HL-60/S4 treated with retinoic acid at 250 ng/mL for 4 days and 3 days (cell line): ENCODE measurements at regions not wholly inside any gene's neighbourhood (a gene's known extent, or its start where the extent isn't known, plus 50 kb on each side); places are given as distances from the start of the nearest gene placed in this dataset.
"Not testable (repeated sequence)": the region's sequence is repeated elsewhere in the genome, so short reads cannot be mapped to it uniquely, and the experiment has no call there.

Source experiments
- in situ Hi-C: fragments of 300-500 bp; cut with MboI; formaldehyde crosslinking; loops from 2 replicates; pipeline ENCODE4 v1.7.0; 2022; ENCODE audit warnings: low sequenced_read_pairs

DNA sequence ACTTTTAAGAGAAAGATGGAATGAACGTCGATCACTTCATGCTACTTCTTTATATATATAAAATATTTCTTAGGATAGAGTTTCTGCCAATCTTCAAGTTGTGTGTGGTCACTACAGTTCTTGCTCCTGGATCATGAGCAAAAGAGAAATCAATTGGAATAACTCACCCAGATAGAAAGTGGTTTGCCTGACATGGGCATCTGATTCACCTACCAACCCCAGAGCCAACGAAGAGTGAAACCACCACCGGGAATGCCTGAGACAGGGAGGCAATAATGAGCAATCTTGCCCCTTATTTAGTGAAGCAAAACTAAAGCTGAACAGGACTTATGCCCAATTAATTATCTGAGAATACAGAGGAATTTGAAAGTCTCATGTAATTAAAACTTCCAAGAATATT lies 250.2 kb upstream of the REG3G start:
- in situ Hi-C loops: no loop called here

DNA sequence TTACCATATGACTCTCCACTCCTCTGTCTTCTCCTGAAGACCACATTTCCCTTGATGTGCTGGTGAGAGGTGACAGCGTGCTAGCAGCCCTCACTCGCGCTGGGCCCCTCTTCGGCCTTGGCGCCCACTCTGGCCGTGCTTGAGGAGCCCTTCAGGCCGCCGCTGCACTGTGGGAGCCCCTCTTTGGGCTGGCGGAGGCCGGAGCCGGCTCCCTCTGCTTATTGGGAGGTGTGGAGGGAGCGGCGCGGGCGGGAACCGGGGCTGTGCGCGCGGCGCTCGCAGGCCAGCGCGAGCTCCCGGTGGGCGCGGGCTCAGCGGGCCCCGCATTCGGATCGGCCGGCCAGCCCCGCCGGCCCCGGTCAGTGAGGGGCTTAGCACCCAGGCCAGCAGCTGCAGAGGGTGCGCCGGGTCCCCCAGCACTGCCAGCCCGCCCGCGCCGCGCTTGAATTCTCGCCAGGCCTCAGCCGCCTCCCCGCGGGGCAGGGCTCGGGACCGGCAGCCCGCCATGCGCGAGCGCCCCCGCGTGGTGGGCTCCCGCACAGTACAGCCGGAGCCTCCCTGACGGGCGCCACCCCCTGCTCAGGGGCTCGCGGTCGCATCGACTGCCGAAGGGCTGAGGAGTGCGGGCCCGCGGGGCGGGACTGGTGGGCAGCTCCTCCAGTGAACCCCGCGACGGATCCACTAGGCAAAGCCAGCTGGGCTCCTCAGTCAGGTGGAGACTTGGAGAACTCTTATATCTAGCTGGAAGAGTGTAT lies 246.6 kb upstream of the REG3G start:
- in situ Hi-C loops: no loop called here

DNA sequence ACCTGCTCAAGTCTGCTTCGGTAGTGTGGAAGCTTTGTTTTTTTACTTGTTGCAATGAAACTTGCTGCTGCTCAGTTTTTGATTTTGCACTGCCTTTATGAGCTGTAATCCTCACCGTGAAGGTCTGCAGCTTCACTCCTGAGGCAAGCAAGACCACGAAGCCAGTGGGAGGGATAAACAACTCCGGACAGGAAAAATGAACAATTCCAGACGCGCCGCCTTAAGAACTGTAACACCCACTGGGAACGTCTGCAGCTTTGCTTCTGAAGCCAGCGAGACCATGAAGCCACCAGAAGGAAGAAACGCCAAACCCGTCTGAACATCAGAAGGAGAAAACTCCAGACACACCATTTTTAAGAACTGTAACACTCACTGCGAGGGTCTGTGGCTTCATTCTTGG lies 245.7 kb upstream of the REG3G start:
- in situ Hi-C loops: no loop called here

DNA sequence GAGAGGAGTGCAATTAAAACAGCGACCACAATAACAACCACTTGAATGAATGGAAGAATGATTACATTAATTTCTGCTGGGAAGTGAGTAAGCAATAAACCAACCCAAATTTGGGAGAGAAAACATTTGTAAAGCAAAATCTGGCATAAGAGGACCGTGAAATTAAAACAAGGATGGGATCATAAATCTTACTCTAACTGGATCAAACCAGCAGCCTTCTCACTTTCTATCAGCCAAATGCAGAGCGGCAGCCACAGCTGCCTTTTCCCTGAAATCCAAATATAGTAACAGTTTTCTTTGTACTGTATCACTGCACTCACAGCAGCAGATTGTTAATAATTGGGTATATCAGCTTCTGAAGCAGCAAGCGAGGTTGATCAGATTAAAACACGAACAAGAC lies 245.2 kb upstream of the REG3G start:
- in situ Hi-C loops: no loop called here

DNA sequence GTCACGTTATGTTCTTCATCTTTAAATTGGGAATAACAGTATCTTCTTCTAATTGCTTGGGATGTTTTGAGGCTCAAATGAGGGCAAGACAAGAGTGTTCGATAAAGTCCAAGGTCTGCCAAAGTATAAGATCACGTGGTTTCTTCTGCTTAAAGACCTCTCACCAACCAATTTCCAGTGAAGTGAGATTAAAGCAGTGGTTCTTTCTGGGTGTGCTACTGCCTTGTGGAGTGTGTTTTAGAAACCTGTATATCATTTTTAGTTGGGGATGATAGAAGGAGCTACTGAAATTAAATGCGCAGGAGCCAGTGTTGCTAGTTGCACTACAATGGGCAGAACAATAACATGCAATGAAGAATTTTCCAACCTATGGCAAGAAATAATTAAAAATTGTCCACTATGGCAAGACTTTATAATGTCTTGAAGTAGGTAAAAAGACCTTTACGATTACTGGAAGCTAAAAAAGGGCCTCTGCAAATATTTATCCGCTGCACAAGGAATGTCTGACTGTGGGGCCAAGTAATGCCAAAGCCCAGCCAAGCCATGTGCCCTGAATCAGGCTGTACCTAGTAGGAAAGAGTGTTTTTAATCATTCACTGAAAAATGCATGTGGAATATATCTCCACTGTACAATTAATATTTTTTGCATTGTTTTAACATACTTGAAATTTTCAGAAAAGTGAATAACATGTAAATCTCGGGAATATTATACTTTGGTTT lies 244.5 kb upstream of the REG3G start:
- in situ Hi-C loops: no loop called here

DNA sequence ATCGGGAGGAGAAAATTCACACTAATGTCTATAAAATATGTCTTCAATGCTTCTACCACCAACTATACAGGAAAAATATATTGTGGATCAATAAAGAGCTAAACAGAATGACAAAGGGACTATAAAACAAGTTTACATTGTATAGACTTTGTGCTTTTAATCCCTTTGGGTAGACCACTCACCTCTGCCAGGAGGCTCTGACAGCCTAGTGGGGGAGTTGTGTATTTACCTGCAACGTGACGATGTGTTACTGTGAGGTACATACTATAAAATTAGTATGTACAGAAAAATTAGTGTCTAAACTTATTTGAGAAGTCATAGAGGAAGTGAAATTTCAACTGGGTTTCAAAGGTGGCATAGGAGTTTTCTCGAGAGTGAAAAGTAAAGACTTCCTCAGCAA lies 243.3 kb upstream of the REG3G start:
- in situ Hi-C loops: no loop called here

DNA sequence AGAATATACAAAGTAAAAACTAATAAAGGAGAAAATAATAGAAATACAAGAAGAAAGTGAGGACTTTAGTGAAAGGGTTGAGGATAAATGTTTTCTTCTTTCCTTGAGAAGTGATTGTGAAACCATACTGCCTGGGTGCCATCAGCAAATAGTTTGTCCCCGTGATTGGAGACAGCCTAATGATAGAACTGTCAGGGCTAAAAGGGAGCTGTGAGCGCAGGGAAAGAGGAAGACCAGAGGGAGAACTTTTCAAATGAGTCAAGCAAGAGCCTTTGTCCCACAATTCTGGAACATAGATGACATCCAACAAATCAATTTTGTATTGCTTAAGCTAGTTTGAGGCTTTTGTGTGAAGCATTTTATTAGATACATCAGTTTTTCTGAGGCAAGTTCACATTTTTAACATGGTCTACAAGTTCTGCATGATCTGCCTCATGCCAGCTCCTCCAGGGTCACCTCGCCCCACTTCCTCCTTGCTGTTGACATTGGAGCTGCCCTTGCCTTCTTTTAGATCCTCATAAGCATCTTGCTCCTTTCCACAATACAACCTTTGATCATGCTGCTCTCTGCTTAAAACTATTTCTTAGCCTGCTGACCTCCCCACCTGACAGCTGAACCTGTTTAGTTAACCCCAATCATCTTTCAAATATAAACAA lies 213.4 kb upstream of the REG3G start:
- in situ Hi-C loops: no loop called here

DNA sequence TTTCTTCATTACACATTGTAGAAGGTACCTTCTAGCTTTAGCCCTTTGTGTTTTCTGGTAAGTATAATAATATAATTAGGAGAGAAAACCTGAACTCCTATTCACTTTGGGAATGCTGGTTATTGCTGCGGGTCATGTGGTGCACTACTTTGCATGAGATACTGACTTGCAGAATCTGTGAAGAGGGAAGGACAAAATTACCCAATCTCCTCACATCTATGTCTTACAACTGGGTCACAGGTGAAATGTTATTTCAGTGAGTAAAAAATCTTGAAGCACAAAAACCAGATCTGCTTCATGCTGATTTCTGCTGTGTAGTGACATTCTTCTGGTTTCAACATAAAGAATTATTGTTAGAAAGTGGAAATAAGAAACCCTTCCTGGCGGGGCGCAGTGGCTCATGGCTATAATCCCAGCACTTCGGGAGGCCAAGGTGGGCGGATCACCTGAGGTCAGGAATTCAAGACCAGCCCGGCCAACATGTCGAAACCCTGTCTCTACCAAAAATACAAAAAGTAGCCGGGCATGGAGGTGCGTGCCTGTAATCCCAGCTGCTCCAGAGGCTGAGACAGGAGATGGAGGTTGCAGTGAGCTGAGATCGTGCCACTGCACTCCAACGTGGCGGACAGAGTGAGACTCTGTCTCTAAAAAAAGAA lies 211.0 kb upstream of the REG3G start:
- in situ Hi-C loops: no loop called here

DNA sequence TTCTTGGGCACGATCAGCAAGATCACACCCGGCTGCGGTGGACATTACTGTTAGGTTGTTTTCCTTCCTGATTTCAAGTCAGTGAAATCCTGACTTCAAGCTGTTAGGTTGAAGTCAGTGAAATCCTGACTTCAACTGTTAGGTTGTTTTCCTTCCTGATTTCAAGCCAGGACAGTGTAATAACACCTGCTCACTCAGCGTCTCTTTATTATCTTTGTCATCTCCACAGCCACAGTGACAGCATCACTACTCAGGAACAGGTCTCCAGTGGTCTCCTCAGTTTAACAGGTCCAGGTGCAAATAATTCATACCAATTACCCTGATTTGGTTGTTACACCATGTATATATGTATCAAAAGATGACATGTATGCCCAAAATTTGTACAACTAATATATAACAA lies 208.1 kb upstream of the REG3G start:
- in situ Hi-C loops: no loop called here

DNA sequence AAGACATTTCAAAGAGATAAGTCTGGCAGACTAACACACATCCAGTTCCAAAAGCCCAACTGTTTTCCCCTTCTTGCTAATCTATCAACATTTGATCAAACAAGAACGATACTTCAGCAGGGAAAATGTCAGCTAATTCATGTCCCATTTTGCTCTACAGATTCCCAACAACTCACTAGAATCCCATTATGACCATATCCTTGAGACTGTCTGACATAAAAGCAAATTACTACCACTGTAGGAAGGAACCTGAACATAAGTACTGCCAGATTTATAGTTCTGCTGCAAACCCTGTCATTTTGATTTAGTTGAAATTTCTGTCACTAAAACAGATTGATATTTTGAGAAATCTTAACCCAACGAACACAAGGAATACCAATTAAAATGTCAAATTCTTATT lies 193.0 kb upstream of the REG3G start:
- in situ Hi-C loops: no loop called here

DNA sequence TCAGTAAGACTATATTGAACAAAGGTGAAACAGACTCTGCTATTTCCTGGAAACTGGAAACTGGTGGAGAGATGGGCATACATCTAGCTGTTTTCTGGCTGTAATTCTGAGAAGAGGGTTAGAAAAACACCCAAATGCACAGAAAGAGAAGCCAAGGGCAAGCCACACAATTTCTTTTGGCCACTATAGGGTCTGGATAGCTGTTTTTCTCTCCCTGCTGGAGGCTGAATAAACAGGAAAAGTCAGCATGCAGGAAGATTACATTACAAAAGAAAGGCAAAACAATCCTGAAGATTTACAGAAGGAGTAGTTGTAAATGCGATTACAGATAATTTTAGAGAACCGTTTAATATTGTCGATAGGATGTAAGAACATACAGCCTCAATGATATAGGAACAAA lies 186.2 kb upstream of the REG3G start:
- in situ Hi-C loops: no loop called here

DNA sequence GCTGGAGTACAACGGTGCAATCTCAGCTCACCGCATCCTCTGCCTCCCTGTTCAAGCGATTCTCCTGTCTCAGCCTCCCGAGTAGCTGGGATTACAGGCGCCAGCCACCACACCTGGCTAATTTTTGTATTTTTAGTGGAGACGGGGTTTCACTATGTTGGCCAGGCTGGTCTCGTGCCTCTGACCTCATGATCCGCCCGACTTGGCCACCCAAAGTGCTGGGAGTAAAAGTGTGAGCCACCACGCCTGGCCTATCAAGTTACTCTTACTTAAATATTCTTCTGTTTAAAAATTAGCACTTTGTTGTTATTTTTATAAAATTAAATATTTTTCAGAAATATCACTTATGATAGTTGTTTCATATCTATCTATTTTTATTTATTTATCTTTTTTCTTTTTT lies 185.2 kb upstream of the REG3G start:
- in situ Hi-C loops: not testable (repeated sequence)

DNA sequence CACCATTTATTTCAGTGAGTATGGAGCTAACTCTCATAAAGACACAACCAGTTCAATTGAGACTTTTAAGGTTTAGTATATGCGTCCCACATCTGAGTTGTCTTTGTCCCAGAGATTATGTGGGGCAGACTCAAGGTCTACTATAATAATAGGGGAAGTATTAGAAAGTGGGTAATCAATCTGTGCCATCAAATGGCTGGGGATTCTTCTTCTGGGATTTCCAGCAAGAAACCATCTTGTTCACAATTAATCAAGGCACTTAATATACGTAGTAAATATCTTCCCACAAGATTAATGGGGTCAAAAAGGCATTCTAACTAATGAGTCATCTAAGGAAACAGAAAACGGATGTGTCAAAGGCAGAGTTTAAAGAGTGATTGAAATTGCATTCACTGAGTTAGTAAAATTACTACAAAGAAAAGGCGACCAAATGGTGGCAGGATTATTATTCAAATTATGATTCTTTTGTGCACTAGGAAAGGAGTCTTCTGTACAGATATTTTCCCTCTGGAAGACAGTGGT lies 179.8 kb upstream of the REG3G start:
- in situ Hi-C loops: no loop called here

DNA sequence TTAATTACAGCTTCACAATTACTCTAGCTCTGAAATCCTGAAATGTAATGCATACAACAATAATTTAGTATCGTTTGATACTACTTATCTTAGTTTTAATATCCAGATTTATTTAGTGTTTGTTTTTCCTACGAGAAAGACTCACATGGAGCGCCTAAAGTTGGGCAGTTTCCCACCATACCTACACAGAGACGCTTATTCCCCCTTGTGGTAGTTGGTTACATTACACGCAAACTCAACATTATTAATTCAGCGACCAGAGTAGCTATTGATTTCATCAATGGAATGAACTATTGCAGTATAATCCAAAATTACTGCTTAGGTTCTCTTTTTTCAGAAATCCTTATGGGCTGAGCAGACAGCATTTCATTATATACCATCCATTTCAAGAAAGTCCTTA lies 164.0 kb upstream of the REG3G start:
- in situ Hi-C loops: no loop called here

DNA sequence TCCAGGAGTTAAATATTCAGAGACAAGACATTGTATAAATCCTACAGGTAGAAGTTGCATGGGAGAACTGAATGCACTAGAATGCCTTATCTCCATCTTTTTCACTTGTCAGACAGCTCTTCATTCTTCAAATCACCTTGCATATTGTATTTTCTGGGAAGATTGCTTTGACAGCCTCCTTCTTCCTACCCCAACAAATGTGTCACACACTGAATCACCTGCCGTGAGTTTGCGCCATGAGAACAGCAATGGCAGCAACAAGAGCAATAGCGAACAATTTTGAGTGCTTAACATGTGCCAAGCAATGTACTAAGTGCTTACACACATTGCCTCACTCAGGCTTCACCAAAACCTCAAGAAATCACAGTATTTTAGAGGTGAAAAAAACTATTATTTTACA lies 161.3 kb upstream of the REG3G start:
- in situ Hi-C loops: no loop called here

DNA sequence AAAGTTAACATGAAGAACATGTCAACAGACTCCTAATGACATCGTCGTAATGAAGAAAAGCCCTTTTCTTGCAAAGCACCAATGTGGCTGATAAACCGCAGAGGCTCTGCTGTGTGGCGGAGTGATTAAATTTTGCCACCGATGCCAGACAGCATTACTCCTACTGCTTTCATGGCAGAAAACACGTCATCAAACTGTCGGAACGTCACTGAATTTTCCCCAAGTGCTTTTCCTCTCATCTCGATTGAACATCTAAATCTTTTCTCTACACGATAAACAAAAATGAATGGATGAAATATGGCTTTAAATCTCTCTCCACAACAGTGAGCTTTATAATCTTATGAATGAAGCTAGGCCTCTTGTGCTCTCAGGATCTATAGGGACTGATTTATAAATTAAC lies 159.8 kb upstream of the REG3G start:
- in situ Hi-C loops: no loop called here

DNA sequence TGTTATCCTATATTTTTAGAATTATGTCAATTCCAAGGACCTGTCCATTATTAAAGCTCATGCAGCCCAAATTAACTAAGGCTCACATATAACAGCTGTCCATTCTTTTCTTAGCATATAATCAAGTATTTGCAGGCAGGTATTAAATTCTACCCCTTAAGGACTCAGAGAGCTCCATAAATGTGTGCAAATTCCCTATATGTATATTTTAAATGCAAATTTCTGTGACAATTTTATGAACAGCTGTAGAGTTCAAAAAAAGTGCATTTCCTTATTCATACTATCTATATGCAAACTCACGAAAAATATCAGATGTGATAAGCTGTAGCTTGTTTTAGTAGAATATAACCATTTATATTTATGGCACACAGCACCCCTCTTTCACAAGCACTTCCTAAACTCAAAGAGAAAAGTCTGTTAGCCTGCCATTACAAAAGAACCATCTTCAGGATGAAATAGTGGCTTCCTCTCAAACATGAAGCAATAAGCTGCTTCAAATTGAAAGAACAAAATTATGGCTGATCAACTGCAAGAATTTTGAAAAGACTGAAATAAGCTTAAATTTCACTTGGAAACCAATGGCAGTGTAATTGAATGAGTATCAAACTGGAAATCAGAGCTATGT lies 155.0 kb upstream of the REG3G start:
- in situ Hi-C loops: no loop called here

DNA sequence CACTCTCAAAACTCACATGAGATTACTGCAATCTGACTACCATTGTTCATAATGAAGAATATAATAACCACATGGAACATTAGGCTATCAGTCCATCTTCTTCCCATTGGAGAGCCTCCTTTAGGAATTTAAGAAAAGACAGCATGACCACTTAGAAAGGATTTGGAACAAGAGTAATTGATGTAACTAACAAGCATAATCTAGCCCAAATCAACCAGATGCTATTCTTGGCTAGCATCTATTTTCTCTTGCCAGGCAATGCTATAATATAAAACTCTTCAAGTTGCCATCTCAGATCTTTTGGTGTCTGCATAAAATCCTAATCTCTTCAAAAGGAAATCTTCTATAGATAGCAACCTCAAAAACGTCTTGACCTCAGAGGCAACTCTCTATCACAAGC lies 152.0 kb upstream of the REG3G start:
- in situ Hi-C loops: no loop called here

DNA sequence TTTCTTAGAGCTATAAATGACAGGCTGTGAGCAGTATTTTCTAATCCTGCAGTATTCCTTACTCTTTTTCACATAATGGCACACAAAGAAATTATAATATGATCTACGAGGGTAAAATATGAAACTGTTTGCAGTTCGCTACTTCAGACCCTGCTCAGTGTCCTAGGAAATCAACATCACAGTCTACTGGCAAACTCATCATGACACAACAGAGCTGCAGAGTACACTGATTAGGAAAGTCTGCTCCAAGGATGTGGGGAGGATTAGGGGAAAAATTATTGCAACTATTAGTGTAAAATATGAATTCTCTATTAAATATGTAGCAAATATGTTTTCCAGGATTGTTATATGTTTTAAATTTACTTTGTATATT lies 149.2 kb upstream of the REG3G start:
- in situ Hi-C loops: no loop called here

DNA sequence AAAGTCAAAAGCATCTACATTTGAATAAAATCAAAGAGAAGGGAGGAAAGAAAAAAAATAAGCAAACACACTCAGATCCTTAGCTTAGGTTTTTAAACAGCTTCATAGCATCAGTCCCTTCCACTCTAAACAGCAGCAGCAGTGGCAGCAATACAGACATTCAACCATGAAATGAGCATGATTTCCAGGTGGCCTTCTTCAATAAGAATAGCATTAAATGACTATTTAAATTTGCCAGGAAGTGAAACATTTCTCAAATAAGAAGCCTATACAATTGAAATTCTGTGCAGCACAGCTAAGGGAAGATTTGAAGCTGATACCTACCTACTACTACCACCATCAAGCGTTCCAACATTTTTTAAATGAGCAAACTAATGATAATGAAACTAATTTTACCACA lies 138.1 kb upstream of the REG3G start:
- in situ Hi-C loops: no loop called here

DNA sequence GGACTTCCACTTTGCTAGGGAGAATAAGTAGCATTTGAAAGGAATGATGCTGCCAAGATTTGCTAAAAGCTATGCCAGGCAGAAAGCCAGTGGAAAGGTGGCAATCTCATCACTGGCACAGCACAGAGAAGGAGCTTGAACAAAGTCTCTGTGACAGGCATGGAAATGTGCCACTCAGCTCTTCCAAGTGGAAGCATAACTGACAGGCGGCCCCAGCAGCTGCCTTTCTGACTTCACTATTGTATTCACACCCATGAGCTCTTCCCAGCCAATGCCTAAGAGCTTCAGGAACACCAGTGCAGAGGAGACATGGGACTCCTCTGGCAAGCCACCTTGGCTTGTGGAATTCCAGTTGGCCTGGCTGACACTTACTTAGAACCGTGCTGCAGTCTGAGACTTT lies 134.6 kb upstream of the REG3G start:
- in situ Hi-C loops: no loop called here
